ENCODE measurements at regions not wholly inside any gene's neighbourhood (a gene's known extent, or its start where the extent isn't known, plus 50 kb on each side); places are given as distances from the start of the nearest gene placed in this dataset.
A peak's percentile ranks its signal among the peaks of the same experiment; 100 is the strongest.
"Not testable (repeated sequence)": the region's sequence is repeated elsewhere in the genome, so short reads cannot be mapped to it uniquely, and the experiment has no call there.

DNA sequence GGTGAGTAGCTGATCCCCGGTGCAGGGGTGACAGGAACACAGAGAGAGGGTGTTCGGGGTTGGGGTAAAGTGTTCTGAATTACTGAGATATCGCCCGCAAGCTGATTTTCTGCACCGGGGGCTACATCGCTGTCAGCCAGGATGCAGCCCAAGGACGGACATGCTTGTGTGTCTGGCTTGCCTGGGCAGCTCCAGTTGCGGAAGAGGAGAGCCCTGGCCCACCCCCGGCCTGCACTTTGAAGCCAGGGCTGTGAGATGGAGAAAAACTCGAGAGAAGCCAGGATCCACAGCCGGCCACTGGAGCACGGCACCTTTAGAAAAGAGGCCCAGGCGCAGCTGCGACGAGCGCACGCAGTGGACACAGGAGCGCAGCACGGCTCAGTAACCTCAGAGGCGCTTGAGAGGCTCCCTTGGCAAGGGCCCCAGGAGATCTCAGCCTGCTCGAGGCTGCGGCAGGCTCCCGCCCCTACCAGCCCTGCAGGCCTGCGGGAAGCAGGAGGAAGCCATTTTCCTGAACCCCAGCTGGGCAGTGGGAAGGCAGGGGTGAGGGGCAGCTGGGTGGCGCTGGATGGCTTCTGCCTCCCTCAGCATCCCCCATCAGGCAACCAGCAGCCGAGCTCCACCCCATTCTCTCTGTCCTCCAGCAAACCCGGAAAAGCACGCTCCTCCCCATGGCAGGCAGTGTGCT, 59.2 kb downstream of the C9orf50 start:
- DNase-seq = no peak

DNA sequence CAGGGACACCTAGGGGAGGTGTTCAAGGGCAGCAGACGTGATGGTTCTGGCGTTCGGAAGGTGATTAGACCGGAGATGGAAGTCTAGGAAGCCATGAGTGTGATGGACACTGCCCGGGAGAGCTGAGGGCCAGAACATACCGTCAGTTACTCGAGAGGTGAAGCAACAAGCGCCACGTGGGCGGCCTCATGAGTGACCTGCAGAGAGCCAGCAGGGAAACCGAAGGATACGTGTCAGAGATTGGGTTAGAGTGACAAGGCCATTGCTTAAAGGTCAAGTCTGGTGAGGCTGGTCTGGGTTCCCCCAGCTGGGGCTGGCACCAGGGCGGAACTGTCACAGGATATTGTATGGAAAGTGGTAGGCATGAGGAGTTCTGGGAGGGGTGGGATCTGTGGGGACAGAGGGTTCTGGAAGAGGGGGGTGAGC, 60.0 kb downstream of the C9orf50 start:
- DNase-seq = no peak

DNA sequence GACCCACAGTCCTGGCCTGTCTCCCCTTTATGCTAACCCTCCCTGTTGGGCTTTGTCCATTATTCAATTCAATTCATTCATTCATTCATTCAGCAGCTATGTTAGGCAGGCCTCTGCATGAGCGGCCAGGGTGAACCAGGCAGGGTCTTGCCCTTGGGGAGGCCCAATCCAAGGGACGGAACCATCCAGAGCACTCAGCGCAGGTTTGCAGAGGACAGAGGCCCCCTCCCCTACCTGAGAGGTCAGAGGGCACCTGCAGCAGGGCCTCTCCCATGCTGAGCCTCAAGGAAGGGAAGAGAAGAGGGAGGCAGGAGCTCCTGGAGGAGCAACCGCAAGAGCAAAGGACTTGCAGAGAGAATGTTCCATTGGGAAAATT, 61.4 kb downstream of the C9orf50 start:
- no peak for DNase-seq

DNA sequence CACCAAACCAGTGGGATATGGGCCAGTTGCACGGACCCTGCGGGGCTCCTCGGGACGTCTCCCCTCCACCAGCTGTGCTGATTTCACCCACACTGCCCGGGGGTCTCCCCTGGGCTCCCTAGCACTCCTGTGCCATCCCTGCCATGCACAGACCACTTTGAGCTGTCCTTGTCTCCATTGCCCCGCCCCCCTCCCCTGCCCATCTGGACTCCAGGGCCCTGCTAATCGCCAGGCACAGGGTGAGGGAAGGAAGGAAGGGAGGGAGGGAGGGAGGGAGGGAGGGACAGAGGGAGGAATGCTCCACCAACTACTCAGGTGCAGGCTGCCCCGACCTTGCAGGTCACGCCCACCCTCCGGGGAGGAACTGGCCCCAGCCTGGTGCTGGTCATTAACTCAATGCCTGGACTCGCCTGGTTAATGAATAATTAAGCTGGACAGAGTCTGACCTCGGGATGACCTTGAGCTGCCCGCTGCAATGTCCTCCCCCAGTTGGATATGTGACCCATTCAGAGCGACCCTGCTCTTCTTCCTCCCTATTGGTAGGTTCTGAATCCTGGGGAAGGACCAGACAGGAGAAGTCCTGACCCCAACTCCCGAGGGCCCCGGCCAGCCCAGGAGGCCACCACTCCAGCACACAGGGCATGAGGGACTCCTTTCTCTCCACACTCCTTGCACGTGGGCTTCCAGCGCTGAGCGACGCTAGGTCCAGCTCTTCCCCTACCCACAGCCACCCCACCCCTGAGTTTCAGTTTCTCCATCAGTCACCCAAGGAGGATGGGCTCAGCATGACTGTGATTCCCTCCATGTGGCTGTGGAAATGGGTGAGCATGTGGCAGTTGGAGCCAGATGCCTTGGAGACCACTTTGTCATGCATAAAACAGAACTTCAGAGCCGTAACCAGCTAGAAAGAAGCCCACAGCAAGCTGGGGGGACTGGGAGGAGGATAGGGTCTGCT, 62.1 kb downstream of the C9orf50 start:
- DNase-seq = no peak

DNA sequence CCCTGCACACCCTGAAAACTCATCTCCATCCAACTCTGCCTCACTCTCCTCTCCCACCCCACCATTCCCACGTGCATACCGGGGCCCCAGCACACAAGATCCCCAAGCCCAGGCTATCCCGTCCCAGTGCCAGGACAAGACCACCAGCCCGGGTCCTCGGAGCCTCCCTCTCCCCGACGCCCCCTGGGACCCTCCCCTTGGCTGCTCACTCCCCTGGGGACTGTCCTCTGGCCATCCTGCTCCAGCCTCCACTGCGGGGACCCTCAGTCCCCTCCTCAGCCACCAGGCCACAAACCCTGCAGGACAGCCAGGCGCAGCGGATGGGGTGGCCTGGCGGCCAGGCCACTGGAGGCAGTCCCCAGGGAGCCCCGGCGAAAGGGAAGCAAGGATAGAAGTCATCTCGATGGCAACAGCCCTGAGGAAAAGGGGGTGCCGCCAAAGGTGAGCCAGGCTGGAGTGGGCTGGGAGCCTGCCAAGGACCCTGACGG, 62.8 kb downstream of the C9orf50 start:
- DNase-seq = no peak

DNA sequence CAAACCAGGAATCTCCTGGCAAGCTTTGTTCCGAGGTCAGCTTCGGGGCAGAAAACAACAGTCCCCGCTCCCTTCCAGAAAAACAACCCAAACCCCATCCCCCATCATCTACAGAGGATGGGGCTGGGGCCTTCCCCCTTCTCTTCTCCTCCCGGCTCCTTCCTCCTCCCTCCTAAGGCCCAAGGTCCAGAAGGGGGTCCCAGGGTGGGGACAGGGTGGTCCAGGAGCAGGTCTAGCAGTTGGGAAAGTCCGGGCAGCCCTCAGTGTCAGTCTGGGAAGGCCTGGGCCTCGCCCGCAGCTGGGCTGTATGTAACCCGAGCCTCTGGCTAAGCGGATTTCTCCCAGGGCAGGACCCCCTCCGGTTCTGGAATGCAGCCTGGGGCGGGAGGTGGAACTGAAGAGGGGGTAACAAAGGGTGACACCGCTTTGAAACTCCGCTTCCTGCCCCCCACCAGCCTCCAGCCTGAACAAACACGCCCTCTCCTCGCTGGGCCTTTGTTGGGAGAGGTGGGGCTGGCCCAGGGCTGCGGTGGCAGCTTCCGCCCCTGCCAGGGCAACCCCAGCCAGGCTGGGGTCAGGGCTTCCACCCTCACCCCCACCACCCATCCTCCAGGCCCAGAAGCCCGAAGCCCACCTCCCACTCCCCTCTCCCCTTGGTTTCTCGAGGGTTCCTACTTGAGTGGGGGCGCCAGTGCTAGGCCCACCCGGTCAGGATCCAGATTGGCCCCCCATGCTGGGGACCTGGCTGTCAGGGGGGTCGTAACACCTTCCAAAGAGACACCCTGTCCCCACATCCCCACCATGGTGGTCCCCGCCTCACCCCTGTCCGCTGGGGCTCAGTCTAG, 63.5 kb downstream of the C9orf50 start:
- no peak for DNase-seq

DNA sequence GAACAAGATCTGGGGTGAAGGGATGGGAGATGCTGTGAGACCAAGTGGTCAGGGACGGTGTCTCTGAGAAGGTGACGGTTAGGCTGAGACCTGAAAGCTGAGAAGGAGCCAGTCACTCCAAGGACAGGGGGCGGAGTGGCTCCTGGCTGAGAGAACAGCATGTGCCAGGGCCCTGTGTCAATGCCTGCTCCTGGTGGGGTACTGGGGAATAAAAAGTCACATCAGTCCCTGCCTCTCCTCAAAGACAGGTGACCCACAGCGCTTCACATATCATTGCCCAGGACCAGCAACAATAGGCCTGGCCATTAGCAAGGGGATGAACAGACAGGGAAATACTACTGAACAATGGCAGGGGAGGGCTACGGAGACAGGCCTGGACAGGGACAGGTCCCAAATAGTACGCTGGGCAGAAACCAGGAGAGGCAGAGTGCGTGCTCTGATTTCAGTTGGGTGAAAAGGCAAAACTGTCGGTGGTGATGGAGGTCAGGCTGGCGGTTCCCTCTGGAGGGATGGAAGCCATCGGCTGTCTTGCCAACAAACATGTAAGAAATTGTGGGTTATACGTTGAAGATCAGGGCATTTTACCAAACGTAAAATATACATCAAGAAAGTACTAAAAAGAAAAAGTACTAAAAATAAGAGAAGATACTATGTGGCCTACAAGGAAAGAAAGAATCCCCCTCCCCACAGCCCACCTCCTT, 64.3 kb downstream of the C9orf50 start:
- no peak for DNase-seq

DNA sequence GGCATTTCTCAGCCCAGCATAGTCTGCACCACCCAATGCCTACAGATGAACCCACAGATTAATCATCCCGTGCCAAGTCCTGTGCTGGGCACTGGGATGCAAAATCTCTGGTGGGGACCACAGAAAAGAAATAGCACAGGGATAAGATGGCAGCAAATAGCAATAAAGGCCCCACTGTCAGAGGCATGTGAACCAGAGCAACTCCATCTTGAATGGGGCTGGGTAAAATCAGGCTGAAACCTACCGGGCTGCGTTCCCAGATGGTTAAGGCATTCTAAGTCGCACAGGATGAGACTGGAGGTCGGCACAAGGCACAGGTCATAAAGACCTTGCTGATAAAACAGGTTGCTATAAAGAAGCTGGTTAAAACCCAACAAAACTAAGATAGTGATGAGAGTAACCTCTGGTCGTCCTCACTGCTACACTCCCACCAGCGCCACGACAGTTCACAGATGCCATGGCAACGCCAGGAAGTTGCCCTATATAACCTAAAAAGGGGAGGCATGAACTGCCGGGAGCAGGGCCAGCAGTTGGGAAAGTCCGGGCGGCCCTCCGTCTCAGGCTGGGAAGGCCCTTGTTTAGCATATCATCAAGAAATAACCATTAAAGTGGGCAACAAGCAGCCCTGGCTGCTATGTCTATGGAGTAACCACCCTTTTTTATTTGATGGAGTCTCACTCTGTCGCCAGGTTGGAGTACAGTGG, 65.2 kb downstream of the C9orf50 start:
- DNase-seq = no peak

DNA sequence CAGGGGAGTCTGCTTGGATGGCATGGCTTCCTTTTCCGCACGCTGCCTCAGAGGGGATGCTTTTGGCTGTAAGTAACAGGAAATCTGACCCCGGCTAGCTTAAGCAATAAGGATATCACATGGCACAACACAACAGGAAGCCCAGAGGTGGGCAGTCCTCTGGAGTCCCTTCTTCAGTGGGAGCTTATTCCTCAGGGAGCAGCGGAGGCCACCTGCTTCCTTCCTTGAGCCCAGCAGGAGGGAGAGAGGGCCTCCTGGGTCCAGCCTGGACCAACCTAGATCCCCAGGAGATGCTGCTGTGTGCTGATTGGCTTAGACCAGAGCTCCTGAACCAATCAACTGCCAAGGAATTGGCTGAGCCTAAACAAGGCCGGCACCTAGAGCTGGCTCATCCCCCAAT, 66.3 kb downstream of the C9orf50 start:
- DNase-seq = no peak

DNA sequence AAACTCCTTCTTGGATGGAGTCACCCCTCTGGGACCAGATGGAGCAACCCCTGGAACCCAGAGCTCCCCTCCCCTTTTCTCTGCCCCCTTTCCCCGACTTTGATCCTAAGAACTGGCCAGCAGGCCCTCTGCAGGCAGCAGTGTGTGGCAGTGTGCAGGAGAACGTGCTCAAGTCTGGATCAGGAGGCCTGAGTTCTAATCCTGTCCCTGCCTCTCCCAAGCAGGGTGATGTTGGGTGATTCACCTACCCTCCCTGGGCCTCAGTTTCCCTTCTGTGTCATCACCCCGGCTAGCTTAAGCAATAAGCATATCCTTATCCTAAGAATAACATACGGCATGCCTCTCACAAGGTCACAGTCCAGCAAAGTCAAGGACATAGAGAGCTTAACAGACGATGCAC, 67.6 kb downstream of the C9orf50 start:
- no peak for DNase-seq

DNA sequence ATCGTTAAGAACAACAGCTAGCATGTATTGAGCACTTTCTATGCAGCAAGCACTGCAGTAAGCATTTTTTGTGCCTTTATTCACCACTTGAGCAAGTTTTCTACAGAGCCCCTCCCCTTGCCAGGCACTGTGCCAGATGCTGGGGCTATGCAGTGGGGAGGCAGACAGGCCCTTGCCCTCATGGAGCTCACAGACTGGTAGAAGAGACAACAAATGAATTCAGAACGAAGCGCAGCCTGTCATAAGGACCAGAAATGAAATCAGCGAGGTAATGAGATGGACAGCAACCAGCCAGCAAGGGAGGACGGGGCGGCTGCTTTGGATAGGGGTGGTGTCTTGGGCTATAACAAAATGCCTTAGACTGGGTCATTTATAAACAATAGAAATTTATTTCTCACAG, 68.8 kb downstream of the C9orf50 start:
- DNase-seq = no peak

DNA sequence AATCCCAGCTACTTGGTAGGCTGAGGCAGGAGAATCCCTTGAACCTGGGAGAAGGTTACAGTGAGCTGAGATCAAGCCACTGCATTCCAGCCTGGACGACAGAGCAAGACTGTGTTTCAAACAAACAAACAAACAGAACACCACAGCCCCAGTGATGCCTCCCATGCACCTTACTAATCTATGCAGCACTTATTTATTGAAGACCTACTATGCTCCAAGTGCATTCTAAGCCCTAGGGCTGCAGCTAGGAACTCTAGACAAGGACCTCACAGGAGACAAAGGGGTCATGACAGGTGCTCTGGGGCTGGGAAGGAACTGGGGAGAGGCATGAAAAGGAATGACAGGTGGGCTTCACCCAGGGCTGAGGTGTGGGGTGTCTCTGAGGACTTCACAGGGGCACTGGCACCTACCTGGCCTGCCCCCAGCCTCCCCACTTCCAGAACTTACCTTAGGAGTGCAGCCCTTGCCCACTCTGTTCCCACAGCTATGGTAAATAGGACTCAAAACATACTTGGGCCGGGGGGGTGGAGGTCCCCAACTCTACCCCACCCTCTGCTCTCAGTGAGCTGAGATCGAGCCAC, 69.4 kb downstream of the C9orf50 start:
- DNase-seq = no peak

DNA sequence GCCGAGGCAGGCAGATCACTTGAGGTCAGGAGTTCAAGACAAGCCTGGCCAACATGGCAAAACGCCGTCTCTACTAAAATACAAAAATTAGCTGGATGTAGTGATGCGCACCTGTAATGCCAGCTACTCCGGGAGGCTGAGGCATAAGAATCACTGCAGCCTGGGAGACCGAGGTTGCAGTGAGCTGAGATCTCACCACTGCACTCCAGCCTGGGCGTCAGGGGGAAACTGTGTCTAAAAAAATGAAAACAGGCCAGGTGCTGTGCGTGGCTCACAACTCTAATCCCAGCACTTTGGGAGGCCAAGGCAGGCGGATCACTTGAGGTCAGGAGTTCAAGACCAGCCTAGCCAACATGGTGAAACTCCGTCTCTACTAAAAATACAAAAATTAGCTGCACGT, 69.9 kb downstream of the C9orf50 start:
- DNase-seq = not testable (repeated sequence)

DNA sequence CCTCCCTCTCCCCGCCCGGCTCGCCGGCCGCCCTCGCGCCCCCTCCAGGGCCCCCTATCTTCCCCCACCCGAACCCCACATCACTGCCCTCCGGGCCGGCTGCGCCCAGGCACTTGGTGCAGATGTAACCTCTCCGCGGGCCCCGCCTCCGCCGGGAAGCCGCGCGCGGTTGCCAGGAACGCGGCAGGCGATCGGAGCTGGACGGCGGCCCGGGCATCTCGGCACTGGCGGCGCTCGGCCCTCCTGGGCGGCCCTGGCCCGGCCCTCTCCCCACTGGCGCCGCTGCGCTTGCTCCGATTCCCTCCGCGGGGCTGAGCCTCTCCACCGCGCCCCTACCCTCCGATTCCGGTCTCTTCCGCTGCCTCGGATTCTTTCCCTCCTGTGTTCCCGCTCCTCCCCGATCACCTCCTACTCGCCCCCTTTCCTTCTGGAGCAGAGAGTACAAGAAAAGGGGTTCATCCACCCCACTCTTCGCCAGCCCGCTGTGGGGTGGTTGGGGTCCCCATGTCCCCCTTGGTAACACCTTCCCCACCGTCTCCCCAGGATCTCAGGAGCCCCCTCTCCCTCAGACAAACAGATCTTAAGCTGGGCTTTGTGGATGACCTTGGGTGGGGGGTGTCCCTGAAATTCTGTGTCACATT, 70.6 kb downstream of the C9orf50 start:
- peak; percentile 88 for DNase-seq

DNA sequence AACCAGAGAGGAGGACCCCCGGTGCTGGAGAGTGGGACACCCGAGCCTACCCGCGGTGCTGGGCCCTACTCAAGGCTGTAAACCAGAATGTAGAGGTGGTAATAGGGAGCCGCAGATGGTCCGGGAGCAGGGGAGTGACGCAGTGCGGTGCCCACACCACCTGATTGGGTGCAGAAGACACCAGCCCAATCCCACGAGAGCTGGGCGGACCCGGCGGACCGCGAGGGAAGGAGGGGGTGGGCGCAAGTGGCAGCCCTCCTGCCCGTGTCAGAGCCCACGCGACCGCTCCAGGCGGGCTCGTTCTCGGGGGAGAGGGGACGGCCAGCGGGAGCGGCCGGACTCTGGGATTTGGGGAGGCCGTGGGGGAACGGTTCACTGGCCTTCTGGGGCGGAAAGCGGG, 71.2 kb downstream of the C9orf50 start:
- peak; percentile 71 for DNase-seq

DNA sequence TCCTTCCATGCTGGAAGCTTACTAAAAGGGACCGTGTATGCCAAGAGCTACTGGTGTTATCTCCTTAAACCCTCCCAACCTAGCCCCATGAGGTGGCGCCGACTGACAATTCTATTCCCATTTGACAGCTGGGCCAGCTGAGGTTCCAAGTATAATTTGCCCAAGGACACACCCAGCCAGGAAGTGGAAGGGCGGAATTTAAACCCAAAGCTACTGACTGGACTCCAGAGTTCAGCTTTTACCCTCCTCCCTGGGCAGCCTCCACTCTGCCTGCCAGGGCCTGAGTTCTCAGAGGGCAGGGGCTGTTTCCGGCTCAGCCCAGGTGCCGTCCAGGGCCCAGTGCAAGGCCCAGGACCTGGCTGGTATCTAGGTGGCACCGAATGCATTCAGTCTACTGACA, 71.8 kb downstream of the C9orf50 start:
- DNase-seq = no peak

DNA sequence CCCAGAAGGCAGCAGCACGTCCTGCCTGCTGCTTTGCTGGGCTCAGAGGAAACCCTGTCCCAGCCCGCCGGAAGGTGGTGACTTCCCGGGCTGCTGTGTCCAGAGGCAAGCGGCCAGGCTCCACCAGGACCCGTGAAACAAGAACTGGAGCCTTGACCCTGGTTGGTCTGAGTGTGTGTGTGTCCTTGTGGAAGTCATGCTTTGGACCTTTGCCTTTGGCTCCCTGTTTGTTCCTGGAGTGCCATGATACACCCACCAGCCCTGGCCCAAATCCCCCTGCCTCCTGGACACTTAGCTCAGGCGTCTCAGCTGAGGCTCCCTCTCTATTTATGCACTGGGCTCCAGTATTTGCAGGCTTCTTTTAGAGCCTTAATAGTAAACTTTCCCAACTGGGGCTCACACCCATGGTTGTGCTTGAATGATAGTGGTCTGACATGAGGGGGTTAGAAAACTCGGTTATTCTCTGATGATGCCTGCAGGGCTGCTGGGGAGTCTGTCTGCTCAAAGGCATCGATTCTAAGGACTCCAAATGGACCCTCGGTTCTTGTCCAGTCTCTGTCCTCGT, 72.2 kb downstream of the C9orf50 start:
- DNase-seq = no peak

DNA sequence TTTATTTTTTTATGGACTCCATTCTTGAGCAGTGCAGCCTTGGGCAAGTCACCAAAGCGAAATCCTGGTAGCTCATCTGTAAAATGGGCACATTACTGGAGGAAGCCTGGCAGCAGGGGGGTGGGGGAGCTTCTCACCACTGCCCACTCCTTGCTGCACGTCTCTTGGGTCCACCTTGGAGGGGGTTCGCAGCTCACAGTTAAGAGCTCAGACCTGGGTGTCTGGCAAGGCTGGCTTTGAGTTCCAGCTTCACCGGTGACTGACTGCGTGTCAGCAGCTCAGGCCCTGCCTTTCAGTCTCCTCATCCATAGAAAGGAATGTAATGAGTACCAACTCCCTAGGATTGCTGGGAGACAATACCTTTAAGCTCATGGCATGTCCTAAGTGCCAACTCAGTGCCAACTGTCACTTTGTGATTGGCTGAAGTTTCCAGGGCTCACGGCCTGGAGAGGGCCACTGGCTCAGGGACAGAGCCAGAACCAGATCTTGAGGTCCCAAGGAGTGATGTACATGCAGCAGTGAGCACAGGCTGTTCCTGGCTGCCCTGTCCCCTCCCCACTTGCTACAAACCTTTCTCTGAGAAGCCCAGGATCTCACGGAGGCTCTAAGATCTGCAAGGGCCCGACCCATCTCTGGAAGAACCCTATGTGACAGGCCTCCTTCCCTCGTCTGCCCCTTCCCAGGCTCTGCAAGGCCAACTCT, 72.9 kb downstream of the C9orf50 start:
- no peak for DNase-seq

DNA sequence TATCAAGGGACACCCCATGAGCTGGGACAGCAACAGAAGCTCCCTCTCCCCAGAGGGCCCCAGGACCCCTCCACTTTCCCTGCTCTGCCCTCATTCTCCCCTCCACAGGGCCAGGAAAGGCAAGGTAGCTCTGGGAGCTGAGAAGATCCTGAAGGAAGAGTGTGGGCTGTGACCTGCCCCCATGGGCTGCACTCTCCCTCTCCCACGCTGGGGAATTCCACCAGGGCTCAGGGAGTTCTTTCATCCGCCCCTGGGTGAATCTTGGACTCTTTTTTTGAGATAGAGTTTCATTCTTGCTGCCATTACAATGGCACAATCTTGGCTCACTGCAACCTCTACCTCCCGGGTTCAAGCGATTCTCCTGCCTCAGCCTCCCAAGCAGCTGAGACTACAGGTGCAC, 73.8 kb downstream of the C9orf50 start:
- no peak for DNase-seq

DNA sequence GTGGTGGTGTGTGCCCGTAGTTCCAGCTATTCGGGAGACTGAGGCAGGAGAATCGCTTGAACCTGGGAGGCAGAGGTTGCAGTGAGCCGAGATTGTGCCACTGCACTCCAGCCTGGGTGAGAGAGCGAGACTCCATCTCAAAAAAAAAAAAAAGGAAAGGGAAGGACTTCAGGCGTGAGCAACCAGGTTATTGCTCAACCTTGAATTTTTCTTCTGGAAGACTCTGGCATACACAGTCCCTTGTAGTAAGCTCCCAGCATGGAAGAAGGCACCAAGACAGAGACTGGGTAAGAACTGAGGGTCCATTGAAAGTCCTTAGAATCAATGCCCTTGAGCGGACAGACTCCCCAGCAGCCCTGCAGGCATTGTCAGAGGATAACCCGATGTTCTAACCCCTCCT, 75.0 kb downstream of the C9orf50 start:
- DNase-seq = not testable (repeated sequence)

Data from midbrain (tissue), 1 donor.